ENCODE measurements at regions not wholly inside any gene's neighbourhood (a gene's known extent, or its start where the extent isn't known, plus 50 kb on each side); places are given as distances from the start of the nearest gene placed in this dataset.

DNA sequence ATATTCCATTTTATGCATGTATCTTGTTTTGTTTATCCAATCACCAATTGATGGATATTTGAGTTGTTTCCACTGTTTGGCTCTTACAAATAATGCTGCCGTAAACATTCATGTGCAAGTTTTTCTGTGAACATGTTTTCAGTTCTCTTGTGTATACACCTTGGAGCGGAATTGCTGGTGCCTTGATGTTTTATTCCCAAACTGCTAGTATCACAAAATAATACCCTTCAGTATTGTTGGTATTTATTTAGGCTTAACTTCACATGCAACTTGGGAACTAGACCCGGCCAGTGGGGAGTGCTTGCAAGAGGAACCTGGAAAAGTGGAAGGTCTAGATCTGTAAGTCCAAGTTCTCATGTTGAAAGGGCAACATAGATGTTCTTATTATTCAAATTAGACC, 115.9 kb downstream of the CRYAA start:
- Histone ChIP-seq H3K4me3 (ENCODE audit: extremely low read depth in 1 of 4, insufficient read depth in 2 of 4, low read depth in 3 of 4, low read length in 4 of 4) (no peak overlapping the region), H3K23me2 (ENCODE audit: low read depth, low read length) (peaks cover 10% of the 10 kb centered on the region; the same call in 1 of the 2 replicates), H4K20me1 (replicated peaks in 1 of 2; ENCODE audit: control insufficient read depth in 1 of 2, insufficient read depth in 2 of 2, low read length in 2 of 2) (no peaks in the 10 kb centered on the region), H3K79me1 (ENCODE audit: low read depth, low read length) (no peaks in the 10 kb centered on the region), H3K56ac (replicated peaks; ENCODE audit: insufficient read length, low read depth, low read length) (no peak overlapping the region), H3K18ac (ENCODE audit: extremely low read depth, low read length) (no peak overlapping the region), H3K27ac (ENCODE audit: low read depth, low read length) (no peak overlapping the region), H3K9ac (replicated peaks in 1 of 4; ENCODE audit: extremely low read depth in 1 of 4, low read depth in 3 of 4, low read length in 3 of 4) (no peak overlapping the region), H2AFZ (ENCODE audit: low read length) (no peak overlapping the region), H3K14ac (ENCODE audit: insufficient read length) (no peak overlapping the region), H4K8ac (ENCODE audit: extremely low read depth, insufficient read depth, low read length) (no peak overlapping the region), H2BK120ac (replicated peaks; ENCODE audit: low read depth, low read length) (no peak overlapping the region), H3K9me3 (ENCODE audit: insufficient read depth in 2 of 2, low read depth in 1 of 2, low read length in 1 of 2) (no peaks in the 10 kb centered on the region), H4K5ac (ENCODE audit: insufficient read length, low read depth, low read length) (no peak overlapping the region), H2BK15ac (ENCODE audit: low read length) (no peak overlapping the region), H3K79me2 (ENCODE audit: control insufficient read depth in 1 of 2, insufficient read depth in 2 of 2, low read length in 2 of 2) (no peaks in the 10 kb centered on the region), H2BK12ac (ENCODE audit: low read depth, low read length) (no peak overlapping the region), H3K4ac (replicated peaks; ENCODE audit: insufficient read length, low read depth, low read length) (no peak overlapping the region), H3K36me3 (ENCODE audit: control insufficient read depth in 2 of 4, insufficient read depth in 4 of 4, low read length in 3 of 4) (no peaks in the 10 kb centered on the region), H2BK5ac (ENCODE audit: low read depth, low read length) (no peak overlapping the region), H2AK5ac (ENCODE audit: low read depth, low read length) (no peak overlapping the region), H3K23ac (ENCODE audit: insufficient read length) (no peak overlapping the region), H3K27me3 (replicated peaks in 1 of 4; ENCODE audit: control insufficient read depth in 3 of 4, extremely low read depth in 1 of 4, insufficient read depth in 3 of 4, low read length in 3 of 4) (no peaks in the 10 kb centered on the region), H3K4me1 (replicated peaks in 1 of 4; ENCODE audit: control insufficient read depth in 3 of 4, insufficient read depth in 4 of 4, low read length in 3 of 4) (peaks cover 0 to 3% (median 0%) of the 10 kb centered on the region in 4 experiments; a peak in 1 of 7 replicates), H4K91ac (replicated peaks; ENCODE audit: insufficient read length, low read length) (no peak overlapping the region), H2BK20ac (ENCODE audit: low read length) (no peak overlapping the region), H3K4me2 (ENCODE audit: insufficient read depth in 1 of 2, low read depth in 2 of 2, low read length in 2 of 2) (no peak overlapping the region)
- ChIA-PET POLR2A (ENCODE audit: partially characterized antibody) (no interaction called here), CTCF (ENCODE audit: partially characterized antibody) (no interaction called here)
- FAIRE-seq (no peak), DNase-seq (ENCODE audit: low read depth in 1 of 2, low spot score in 2 of 2) (no peak)
- WGBS, 2 experiments (ENCODE audit: extremely low coverage in 1 of 2, insufficient coverage in 1 of 2, insufficient read length in 1 of 2, insufficient replicate concordance in 2 of 2, low coverage in 1 of 2, low lambda C conversion rate in 2 of 2, missing lambda C conversion rate in 1 of 2) = 86% methylated on average over 3 of the region's 3 CpGs; no CpG with 5 or more reads in 1 of the 2 experiments
- TF ChIP-seq GTF2F1 (IDR thresholded peaks at IDR 0.05; ENCODE audit: borderline replicate concordance, low read depth, low read length) (no peak), YY1 (IDR thresholded peaks at IDR 0.05; ENCODE audit: low read depth, low read length) (no peak), RAD21 (IDR thresholded peaks at IDR 0.05 in 1 of 2, conservative IDR thresholded peaks at IDR 0.05 in 1 of 2; ENCODE audit: low read depth in 2 of 2, low read length in 2 of 2) (no peak), POLR2A (IDR thresholded peaks at IDR 0.05; ENCODE audit: control extremely low read depth in 1 of 2, low read depth in 2 of 2, low read length in 2 of 2) (no peak), RFX5 (IDR thresholded peaks at IDR 0.05; ENCODE audit: borderline replicate concordance, low read depth, low read length) (no peak), POLR2AphosphoS5 (IDR thresholded peaks at IDR 0.05; ENCODE audit: low read depth, low read length) (no peak), BCL11A (IDR thresholded peaks at IDR 0.05; ENCODE audit: low read depth in 2 of 2, low read length in 2 of 2) (no peak), TAF1 (IDR thresholded peaks at IDR 0.05; ENCODE audit: low read depth, low read length) (no peak), CHD1 (IDR thresholded peaks at IDR 0.05; ENCODE audit: low read depth, low read length) (no peak), BRCA1 (IDR thresholded peaks at IDR 0.05; ENCODE audit: low read depth, low read length) (no peak), CTBP2 (IDR thresholded peaks at IDR 0.05; ENCODE audit: borderline replicate concordance, insufficient read depth, insufficient read length, low read length) (no peak), KDM5A (IDR thresholded peaks at IDR 0.05; ENCODE audit: low read length) (no peak)
- TF ChIP-seq, protein P1, sequence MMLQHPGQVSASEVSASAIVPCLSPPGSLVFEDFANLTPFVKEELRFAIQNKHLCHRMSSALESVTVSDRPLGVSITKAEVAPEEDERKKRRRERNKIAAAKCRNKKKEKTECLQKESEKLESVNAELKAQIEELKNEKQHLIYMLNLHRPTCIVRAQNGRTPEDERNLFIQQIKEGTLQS (IDR thresholded peaks at IDR 0.05; ENCODE audit: insufficient read depth, low read depth, low read length) = no peak
- TF ChIP-seq, protein P2, sequence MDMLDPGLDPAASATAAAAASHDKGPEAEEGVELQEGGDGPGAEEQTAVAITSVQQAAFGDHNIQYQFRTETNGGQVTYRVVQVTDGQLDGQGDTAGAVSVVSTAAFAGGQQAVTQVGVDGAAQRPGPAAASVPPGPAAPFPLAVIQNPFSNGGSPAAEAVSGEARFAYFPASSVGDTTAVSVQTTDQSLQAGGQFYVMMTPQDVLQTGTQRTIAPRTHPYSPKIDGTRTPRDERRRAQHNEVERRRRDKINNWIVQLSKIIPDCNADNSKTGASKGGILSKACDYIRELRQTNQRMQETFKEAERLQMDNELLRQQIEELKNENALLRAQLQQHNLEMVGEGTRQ (IDR thresholded peaks at IDR 0.05; ENCODE audit: low read length) = no peak

Measured in H1 (cell line).